ENCODE measurements at regions not wholly inside any gene's neighbourhood (a gene's known extent, or its start where the extent isn't known, plus 50 kb on each side); places are given as distances from the start of the nearest gene placed in this dataset.
"Not testable (repeated sequence)": the region's sequence is repeated elsewhere in the genome, so short reads cannot be mapped to it uniquely, and the experiment has no call there.

- DNase-seq, result no peak
These were observed 267.8 kb downstream of the KTN1 start for GRCh38 chr14:55847766-55848165.

- DNase-seq, result no peak
These were observed 269.0 kb downstream of the KTN1 start for GRCh38 chr14:55848964-55849363.

GRCh38 chr14:55849833-55850232 lies 268.4 kb upstream of the PELI2 start:
- no peak for DNase-seq

GRCh38 chr14:55850825-55851241 lies 267.4 kb upstream of the PELI2 start:
- no peak for DNase-seq

- no peak for DNase-seq
These were observed 266.9 kb upstream of the PELI2 start for GRCh38 chr14:55851301-55851700.

- no peak for DNase-seq
These were observed 266.2 kb upstream of the PELI2 start for GRCh38 chr14:55851961-55852360.

GRCh38 chr14:55855751-55856150 lies 262.5 kb upstream of the PELI2 start:
- no peak for DNase-seq

- DNase-seq, result no peak
These were observed 259.6 kb upstream of the PELI2 start for GRCh38 chr14:55858604-55859003.

- not testable (repeated sequence) for DNase-seq
These were observed 256.6 kb upstream of the PELI2 start for GRCh38 chr14:55861561-55861960.

- no peak for DNase-seq
These were observed 253.1 kb upstream of the PELI2 start for GRCh38 chr14:55864890-55865655.

GRCh38 chr14:55867311-55867710 lies 250.9 kb upstream of the PELI2 start:
- DNase-seq, result no peak

GRCh38 chr14:55867719-55868118 lies 250.5 kb upstream of the PELI2 start:
- DNase-seq, result no peak

- no peak for DNase-seq
These were observed 248.7 kb upstream of the PELI2 start for GRCh38 chr14:55869397-55870049.

GRCh38 chr14:55873169-55873568 lies 245.0 kb upstream of the PELI2 start:
- no peak for DNase-seq

GRCh38 chr14:55874785-55875184 lies 243.4 kb upstream of the PELI2 start:
- DNase-seq, result no peak

GRCh38 chr14:55877942-55878341 lies 240.3 kb upstream of the PELI2 start:
- DNase-seq, result no peak

GRCh38 chr14:55881577-55882241 lies 236.5 kb upstream of the PELI2 start:
- DNase-seq, result no peak

- no peak for DNase-seq
These were observed 233.4 kb upstream of the PELI2 start for GRCh38 chr14:55884819-55885218.

GRCh38 chr14:55889124-55889523 lies 229.1 kb upstream of the PELI2 start:
- no peak for DNase-seq

- no peak for DNase-seq
These were observed 226.5 kb upstream of the PELI2 start for GRCh38 chr14:55891692-55892091.

- DNase-seq, result no peak
These were observed 225.3 kb upstream of the PELI2 start for GRCh38 chr14:55892906-55893305.

GRCh38 chr14:55893705-55894104 lies 224.5 kb upstream of the PELI2 start:
- DNase-seq, result no peak

GRCh38 chr14:55897031-55897430 lies 221.2 kb upstream of the PELI2 start:
- DNase-seq, result no peak

GRCh38 chr14:55898938-55899337 lies 219.3 kb upstream of the PELI2 start:
- no peak for DNase-seq
